ENCODE measurements at regions not wholly inside any gene's neighbourhood (a gene's known extent, or its start where the extent isn't known, plus 50 kb on each side); places are given as distances from the start of the nearest gene placed in this dataset.
"Not testable (repeated sequence)": the region's sequence is repeated elsewhere in the genome, so short reads cannot be mapped to it uniquely, and the experiment has no call there.

- in situ Hi-C loops (cut with HindIII; ENCODE audit: low sequenced_read_pairs), result loop anchor here (5.0 kb wide), 2 partner anchors 33 to 93 kb away; no protein-coding TSS in a partner anchor
These were observed 449.1 kb downstream of the PTPRU start for GRCh38 chr1:29685387-29685786.

GRCh38 chr1:29684141-29684540 is 447.8 kb downstream of the PTPRU start:
- in situ Hi-C loops (cut with HindIII; ENCODE audit: low sequenced_read_pairs), result no loop called here

DNA sequence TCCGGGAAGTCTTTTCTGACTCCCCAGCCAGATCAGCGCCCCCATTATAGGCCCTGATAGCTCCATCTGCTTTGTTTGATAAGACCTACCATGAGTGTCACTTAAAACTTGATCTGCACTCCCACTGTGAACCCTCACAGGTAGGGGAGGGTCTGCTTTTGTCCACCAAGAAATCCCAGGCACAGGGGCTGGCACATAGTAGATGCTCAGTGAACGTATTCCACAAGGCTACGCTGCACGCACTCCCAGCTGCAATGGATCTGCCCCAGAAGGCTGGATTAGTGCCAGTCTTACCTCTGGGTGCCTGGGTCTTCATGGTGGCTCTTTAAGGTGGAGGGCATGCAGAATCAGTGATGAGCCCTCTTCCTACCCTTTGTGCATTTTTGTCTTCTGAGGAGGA is 447.1 kb downstream of the PTPRU start:
- in situ Hi-C loops (cut with HindIII; ENCODE audit: low sequenced_read_pairs), result no loop called here

DNA sequence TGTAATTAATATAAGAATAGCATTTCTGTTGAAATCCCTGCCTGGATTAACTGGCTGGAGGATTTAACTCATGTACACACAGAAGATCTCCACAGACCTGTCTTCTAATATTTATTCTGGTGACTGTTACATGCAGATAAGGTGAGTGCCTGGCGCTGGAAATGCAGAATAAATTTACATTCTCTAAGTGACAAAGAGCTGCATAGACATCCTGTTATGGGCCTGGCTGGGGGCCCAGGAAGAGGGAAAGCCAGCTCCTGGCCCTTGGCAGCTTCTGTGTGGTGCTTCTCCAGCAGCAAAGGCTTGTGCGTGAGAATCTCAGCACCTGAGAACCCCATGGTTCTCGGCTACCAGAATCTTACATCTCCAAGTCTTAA is 446.6 kb downstream of the PTPRU start:
- in situ Hi-C loops (cut with HindIII; ENCODE audit: low sequenced_read_pairs), result no loop called here

GRCh38 chr1:29682171-29682918 is 446.0 kb downstream of the PTPRU start:
- in situ Hi-C loops (cut with HindIII; ENCODE audit: low sequenced_read_pairs), result no loop called here

GRCh38 chr1:29681416-29681815 is 445.1 kb downstream of the PTPRU start:
- in situ Hi-C loops (cut with HindIII; ENCODE audit: low sequenced_read_pairs), result not testable (repeated sequence)

GRCh38 chr1:29679828-29680558 is 443.7 kb downstream of the PTPRU start:
- in situ Hi-C loops (cut with HindIII; ENCODE audit: low sequenced_read_pairs), result no loop called here

DNA sequence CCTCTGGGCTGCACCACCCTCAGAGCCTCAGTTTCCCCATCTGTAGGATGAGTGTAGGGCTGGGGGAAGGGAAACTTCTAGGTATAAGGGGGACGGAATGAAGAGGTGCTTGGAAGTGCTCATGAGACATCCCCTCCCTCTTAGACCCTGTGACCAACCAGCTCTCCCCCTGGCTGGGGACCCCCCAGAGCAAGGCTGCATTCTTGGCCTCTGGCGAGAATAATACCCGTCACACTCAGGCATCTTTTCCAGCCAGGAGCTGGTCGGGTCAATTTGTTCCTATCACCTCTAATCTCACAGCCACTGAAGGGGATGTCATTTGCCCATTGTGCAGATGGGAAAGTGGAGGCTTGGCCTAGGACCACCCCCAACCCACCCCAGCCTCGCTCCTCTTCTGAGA is 443.0 kb downstream of the PTPRU start:
- in situ Hi-C loops (cut with HindIII; ENCODE audit: low sequenced_read_pairs), result no loop called here

DNA sequence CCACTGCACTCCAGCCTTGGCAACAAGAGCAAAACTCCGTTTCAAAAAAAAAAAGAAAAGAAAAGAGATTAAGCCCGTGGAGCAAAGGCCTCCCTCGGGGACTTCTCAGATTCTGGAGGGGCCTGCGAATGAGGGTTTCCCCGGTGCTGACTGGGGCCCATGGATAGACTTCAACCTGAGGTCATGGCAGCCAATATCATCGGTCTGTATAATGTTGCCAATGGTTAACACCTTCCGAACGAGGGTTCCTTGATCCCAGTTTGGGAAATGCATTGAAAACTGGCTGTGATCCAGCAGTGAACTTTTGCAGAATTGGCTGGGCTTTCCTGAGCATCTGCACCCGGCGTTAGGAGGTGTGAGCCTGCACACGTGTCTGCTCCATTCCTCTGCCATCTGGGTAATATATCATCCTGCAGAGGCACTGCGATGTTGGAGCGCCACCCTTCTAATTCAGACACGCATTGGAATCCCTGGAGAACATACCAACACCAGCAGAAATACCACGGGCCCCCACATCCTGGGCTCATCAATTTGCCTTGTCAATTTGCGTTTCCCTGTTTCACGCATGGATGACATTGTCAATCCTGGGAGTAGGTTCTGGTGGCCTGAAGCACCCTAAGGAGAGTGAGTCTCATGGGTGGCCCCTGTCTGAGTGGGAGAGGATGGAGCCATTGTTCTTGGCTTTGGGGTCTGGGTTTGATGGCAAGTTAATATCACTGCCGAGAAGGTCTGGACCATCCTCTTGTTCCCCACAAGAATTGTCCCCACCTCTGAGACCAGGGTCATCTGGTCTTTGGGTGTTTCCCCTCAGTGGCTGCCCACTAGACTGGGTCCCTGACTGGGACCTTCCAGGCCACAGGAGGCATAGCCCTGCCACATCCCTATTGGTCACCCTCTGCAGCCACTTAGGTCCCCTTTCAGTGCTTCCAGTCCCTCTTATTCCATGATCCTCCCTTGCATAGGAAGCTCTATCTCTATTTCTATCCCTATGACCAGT is 441.0 kb downstream of the PTPRU start:
- in situ Hi-C loops (cut with HindIII; ENCODE audit: low sequenced_read_pairs), result no loop called here

DNA sequence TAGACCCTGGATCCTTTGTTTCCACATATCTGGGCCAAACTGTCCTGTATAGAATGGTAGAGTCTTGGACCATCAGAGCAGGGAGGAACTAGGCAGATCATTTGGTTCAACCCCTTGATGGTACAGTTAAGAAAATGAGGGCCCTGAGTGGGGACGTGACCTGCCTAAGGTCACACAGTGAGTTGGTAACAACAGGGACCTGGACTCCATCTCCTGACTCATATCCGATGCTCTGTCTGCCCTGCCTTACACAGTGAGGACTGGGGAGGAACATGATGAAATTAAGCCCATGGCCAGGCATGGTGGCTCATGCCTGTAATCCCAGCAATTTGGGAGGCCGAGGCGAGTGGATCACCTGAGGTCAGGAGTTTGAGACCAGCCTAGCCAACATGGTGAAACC is 440.2 kb downstream of the PTPRU start:
- in situ Hi-C loops (cut with HindIII; ENCODE audit: low sequenced_read_pairs), result no loop called here

DNA sequence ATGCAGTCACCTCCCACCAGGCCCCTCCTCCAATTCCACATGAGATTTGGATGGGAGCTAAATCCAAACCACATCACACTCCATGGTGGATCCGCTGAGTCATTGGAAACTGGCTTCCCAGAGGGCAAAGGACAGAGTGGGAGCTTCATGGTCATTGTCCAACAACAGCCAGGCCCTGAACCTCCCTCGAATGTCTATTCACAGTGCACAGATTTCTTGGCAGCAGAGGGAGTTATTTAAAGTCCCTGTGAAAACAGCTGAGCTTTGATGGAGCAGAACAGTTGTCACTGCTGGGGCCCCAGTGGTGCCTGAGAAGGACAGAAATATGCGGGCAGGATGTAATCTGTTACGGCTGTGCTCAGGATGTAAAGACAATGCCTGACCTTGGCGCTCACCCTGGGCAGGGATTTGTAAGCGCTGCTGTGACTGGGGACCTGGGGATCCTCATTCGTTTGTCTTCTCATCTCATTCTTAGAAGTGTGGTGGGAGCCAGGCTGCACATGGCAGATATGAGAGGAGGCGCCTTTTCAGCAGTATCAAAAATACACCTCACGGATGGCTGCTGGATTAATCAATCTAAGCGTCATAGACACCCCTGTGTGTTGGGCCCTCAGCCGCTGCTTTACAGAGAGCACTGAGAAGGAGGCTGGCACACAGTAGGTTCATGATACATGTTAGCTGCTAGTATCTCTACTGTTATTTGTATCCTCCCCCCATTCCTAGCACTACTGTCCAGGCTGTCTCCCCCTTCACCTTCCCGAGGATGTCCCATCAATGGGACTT is 439.4 kb downstream of the PTPRU start:
- in situ Hi-C loops (cut with HindIII; ENCODE audit: low sequenced_read_pairs), result no loop called here

- in situ Hi-C loops (cut with HindIII; ENCODE audit: low sequenced_read_pairs), result no loop called here
These were observed 438.5 kb downstream of the PTPRU start for GRCh38 chr1:29674627-29675326.

GRCh38 chr1:29673669-29674626 is 437.6 kb downstream of the PTPRU start:
- in situ Hi-C loops (cut with HindIII; ENCODE audit: low sequenced_read_pairs), result no loop called here

- in situ Hi-C loops (cut with HindIII; ENCODE audit: low sequenced_read_pairs), result no loop called here
These were observed 436.8 kb downstream of the PTPRU start for GRCh38 chr1:29673228-29673500.

DNA sequence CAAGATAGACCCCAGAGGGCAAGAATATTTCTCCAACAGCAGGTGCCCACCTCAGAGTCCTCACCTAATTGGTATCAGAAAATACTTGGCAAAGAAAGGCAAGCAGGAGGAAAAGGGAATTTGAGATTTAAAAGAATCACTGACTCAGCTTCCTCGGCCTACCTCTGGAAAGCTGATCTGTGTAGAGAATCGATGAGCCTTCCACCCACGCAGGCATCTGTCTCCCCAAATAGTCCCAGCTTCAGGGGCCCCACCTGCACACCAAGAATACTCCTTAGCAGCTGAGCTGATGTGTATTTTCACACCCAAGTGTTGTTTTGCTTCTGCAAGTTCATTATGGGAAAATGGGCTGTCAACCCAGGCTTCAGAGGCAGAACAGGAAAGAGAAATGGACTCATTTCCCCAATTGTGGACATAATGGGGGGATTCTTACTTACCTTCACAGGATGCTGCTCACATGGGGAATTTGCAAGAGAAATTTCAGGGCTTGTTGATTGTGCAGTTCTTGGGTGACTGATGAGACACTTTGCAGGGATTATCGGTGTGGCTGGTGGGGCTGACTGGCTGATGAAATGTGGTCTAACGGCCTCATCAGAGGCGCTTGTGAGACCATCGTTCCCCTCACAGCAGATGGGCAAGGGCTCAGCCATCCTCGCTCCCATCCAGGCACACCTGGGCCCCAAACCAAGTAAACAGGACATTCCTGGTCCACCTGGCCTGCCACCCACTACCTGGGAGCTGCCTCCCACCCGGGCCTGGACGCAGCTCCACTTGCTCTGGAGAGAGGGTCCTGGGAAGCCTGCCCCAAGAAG is 436.3 kb downstream of the PTPRU start:
- in situ Hi-C loops (cut with HindIII; ENCODE audit: low sequenced_read_pairs), result no loop called here

GRCh38 chr1:29671446-29672356 is 435.4 kb downstream of the PTPRU start:
- in situ Hi-C loops (cut with HindIII; ENCODE audit: low sequenced_read_pairs), result no loop called here

- in situ Hi-C loops (cut with HindIII; ENCODE audit: low sequenced_read_pairs), result no loop called here
These were observed 434.4 kb downstream of the PTPRU start for GRCh38 chr1:29670752-29671151.
